NCI-H2081 treated with DMSO at 0.1 percent for 48 hours (cell line): ENCODE measurements at regions not wholly inside any gene's neighbourhood (a gene's known extent, or its start where the extent isn't known, plus 50 kb on each side); places are given as distances from the start of the nearest gene placed in this dataset.

ENCODE experiments used
- DNase-seq: peaks from one replicate; lab custom pipeline; 2025; lab: John Stamatoyannopoulos, UW

- no peak for DNase-seq
These were observed 600.8 kb upstream of the CXADR start for GRCh38 chr21:16912075-16912474.

GRCh38 chr21:16913010-16913409 lies 599.8 kb upstream of the CXADR start:
- no peak for DNase-seq

- no peak for DNase-seq
These were observed 584.4 kb upstream of the CXADR start for GRCh38 chr21:16928439-16928838.

- DNase-seq = no peak
These were observed 580.5 kb upstream of the CXADR start for GRCh38 chr21:16932314-16932713.

GRCh38 chr21:16942703-16943102 lies 570.1 kb upstream of the CXADR start:
- no peak for DNase-seq

GRCh38 chr21:16943231-16943630 lies 569.6 kb upstream of the CXADR start:
- no peak for DNase-seq

- no peak for DNase-seq
These were observed 567.3 kb upstream of the CXADR start for GRCh38 chr21:16945580-16945979.

GRCh38 chr21:16956824-16957223 lies 556.0 kb upstream of the CXADR start:
- DNase-seq = no peak

- DNase-seq = no peak
These were observed 547.4 kb upstream of the CXADR start for GRCh38 chr21:16965424-16965823.

- DNase-seq = no peak
These were observed 544.4 kb upstream of the CXADR start for GRCh38 chr21:16968436-16968835.

GRCh38 chr21:16969636-16970035 lies 543.2 kb upstream of the CXADR start:
- DNase-seq = no peak

GRCh38 chr21:16974060-16974459 lies 538.8 kb upstream of the CXADR start:
- DNase-seq = no peak

GRCh38 chr21:16976193-16976592 lies 536.6 kb upstream of the CXADR start:
- no peak for DNase-seq

- DNase-seq = no peak
These were observed 534.4 kb upstream of the CXADR start for GRCh38 chr21:16978309-16978895.

- no peak for DNase-seq
These were observed 533.3 kb upstream of the CXADR start for GRCh38 chr21:16979574-16979973.

- DNase-seq = peak; percentile 0
These were observed 529.4 kb upstream of the CXADR start for GRCh38 chr21:16983420-16983819.

- no peak for DNase-seq
These were observed 520.4 kb upstream of the CXADR start for GRCh38 chr21:16992448-16992847.

- DNase-seq = no peak
These were observed 519.3 kb upstream of the CXADR start for GRCh38 chr21:16993416-16994038.

GRCh38 chr21:17002594-17003257 lies 510.1 kb upstream of the CXADR start:
- DNase-seq = no peak

GRCh38 chr21:17003258-17003615 lies 509.6 kb upstream of the CXADR start:
- no peak for DNase-seq

- no peak for DNase-seq
These were observed 509.0 kb upstream of the CXADR start for GRCh38 chr21:17003763-17004373.

GRCh38 chr21:17032141-17032655 lies 480.6 kb upstream of the CXADR start:
- DNase-seq = no peak

GRCh38 chr21:17044696-17045095 lies 468.1 kb upstream of the CXADR start:
- no peak for DNase-seq
